COR-L47 (cell line): ENCODE measurements at regions not wholly inside any gene's neighbourhood (a gene's known extent, or its start where the extent isn't known, plus 50 kb on each side); places are given as distances from the start of the nearest gene placed in this dataset.
"Not testable (repeated sequence)": the region's sequence is repeated elsewhere in the genome, so short reads cannot be mapped to it uniquely, and the experiment has no call there.

Experiments
- DNase-seq: peaks from one replicate; lab custom pipeline; 2025; lab: John Stamatoyannopoulos, UW

DNA sequence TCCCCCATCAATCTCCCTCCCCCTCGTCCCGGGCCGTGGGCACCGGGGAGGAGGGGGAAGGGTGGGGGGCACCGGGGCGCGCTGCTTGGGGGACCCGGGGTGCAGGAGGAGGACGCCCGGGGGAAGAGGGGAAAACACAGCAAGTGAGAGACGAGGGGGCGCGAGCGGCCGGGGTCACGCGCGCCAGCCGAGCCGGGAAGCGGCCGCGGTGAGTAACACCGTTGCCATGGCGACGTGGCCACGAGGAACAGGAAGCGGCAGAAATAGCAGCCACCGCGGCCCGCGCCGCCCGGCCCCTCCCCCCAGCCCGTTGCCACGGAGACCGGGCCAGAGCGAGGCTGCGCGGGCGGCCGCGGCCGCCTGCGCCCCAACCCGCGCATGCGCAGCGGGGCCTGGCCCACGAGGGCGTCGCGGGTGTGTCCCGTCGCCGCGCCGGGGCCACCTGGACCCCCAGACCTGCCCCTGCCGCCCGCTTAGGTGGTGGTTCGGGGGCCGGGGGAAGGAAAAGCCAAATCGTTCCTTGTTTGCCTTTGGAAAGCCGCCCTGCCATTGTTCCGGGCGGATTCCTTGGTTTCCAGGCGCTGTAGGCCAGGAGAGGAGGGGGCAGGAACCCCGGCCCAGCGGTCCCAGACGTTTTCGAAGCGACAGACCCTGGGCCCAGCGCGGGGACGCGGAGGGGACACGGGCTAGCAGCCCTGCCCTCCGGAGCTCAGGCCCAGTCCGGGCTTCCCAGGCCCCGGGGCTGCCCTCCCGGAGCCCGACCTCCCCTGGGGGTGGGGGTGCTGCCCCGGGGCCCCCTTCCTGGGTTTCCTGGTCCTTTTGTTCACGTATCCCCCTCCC lies 207.1 kb downstream of the C9orf50 start:
- DNase-seq = peak; percentile 98

DNA sequence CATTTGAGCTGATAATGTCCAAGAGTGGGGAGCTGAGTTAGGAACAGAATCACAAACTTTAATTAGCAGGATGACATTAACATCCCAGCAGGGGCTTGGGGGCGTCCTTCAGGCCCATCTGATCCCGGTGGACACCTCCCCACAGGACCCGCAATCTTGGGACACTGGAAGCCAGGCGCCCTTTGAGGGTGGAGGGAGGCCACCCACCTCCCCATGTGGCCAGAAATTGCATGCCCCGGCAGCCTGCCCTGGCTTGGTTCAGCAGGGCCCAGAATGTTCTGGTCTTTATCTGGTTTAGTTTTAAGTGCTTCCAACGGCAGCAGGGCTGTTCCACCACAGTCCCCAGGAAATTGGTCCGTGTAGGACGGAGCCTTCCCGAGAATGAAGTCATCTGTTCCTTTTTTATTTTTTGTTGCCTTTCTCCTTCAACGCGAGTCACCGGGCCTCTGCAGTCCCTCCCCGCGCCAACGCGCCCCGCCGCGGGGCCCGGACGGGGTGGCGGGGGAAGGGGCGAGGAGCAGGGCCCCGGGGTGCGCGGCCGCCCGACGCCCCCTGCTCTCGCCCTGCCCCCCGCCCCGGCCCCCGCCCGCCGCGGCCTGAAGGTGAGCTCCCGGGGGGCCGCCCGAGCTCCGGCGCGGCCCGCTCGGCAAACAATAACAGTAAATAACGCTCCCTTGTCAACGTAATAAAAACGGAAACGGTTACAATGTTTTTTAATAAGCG lies 207.9 kb downstream of the C9orf50 start:
- peak; percentile 72 for DNase-seq

DNA sequence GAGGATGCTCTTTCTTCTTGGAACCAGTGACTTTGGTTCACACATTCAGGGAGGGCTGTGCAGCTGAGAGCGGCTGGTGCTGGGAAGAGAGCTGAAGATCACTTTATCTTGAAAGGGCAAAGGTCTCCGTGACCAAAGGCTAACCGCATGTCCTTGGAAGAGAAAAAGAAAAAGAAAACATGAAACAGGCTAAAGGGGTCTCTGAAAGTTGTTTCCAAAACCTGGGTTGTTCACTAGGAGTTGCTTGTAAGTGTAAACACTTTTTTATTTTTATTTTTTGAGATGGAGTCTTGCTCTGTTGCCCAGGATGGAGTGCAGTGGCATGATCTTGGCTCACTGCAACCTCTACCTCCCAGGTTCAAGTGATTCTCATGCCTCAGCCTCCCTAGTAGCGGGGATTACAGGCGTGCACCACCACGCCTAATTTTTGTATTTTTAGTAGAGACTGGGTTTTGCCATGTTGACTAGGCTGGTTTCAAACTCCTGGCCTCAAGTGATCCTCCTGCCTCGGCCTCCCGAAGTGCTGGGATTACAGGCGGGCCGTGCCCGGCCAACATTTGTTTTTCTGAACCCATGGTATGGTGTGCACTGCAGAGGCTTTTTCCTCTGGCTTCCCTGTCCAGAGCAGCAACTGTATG lies 208.6 kb downstream of the C9orf50 start:
- not testable (repeated sequence) for DNase-seq

DNA sequence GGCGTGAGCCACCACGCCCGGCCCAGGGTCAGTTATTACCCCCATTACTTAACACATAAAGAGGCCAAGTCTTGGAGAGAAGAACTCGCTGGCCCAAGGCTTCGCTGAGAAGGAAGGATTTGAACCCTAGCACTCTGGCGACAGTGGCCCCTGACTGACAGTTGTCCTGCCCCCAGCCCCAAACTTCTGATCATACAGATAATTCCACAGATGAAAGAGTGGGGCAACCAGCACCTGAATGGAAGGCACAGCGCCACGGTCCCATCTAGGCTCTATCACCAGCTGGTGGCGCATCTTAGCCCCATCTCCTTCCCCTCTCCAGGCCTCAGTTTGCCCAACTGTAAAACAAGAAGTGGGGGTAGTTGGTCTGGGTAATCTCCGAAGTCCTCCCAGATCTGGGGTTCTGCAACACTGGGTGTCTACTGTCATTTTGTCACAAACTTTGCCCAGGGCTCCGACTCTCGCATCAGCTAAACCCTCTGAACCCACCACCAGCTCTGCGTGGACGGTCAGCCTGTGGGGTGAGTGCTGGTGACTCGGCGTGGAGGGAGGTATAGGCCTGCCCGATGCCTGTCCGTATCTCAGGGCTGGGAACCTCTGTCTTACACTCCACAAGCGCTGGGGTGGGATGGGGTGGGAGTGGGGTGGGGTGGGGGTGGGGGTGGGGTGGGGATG lies 209.3 kb downstream of the C9orf50 start:
- no peak for DNase-seq

DNA sequence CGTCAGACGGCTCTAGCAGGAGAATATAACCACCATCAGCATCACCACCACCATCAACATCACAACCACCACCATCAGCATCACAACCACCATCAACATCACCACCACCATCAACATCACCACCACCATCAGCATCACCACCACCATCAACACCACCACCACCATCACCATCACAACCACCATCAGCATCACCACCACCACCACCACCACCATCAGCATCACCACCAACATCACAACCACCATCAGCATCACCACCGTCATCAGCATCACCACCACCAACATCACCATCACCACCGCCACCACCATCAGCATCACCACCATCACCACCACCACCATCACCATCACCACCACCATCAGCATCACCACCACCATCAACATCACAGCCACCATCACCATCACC lies 210.7 kb downstream of the C9orf50 start:
- no peak for DNase-seq

DNA sequence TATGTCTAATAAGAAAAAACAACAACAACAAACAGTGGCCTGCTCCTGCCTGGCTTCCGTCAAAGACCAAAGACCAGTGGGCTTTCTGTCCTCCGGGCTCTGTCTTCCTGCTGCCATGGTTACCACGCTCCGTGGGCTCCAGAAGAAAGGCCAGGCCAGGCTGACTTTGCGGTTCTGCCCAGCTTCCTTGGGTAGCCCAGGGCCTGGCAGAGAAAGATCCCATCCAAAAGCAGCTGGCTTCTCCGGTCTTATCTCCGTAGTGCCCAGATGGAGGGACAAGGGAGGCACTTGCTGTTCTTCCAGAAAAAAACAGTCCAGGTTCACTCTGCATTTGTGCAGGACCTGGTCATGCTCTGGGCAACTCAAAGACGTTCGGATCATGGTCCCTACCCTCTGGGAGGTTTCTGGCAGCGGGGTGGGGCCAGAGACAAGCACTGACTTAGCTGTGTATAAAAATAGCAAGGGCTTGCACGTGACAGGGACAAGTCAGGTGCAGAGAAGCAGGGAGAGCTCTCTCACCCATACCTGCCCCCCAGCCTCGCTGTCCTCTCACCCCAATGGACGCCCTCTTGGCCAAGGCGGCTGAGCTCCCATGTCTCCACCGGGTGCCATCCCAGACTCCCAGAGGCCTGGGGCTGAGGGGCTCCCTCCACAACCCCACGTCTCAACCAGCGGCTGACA lies 212.2 kb downstream of the C9orf50 start:
- no peak for DNase-seq

DNA sequence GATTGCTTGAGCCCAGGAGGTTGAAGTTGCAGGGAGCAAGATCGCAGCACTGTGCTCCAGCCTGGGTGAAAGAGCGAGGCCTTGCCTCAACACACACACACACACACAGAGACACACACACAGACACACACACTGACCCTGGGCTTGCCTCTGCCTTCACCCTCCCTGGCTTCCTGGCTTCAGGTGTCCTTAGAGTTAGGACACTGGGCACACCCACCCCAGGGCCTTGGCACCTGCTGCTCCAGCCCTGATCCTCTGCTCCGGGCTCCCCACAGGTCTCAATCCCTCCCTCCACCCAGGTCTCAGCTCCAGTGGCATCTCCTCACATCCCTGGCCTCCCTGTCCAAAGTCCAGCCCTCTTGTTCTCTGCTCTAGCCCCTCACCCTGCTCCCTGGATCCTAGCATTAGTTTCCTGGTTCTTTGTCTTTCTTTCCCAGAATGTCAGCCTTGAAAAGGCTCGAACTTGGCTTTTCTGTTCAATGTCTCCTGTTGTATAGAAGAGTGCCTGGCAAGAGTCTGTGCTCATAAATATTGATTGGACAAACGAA lies 212.9 kb downstream of the C9orf50 start:
- no peak for DNase-seq

DNA sequence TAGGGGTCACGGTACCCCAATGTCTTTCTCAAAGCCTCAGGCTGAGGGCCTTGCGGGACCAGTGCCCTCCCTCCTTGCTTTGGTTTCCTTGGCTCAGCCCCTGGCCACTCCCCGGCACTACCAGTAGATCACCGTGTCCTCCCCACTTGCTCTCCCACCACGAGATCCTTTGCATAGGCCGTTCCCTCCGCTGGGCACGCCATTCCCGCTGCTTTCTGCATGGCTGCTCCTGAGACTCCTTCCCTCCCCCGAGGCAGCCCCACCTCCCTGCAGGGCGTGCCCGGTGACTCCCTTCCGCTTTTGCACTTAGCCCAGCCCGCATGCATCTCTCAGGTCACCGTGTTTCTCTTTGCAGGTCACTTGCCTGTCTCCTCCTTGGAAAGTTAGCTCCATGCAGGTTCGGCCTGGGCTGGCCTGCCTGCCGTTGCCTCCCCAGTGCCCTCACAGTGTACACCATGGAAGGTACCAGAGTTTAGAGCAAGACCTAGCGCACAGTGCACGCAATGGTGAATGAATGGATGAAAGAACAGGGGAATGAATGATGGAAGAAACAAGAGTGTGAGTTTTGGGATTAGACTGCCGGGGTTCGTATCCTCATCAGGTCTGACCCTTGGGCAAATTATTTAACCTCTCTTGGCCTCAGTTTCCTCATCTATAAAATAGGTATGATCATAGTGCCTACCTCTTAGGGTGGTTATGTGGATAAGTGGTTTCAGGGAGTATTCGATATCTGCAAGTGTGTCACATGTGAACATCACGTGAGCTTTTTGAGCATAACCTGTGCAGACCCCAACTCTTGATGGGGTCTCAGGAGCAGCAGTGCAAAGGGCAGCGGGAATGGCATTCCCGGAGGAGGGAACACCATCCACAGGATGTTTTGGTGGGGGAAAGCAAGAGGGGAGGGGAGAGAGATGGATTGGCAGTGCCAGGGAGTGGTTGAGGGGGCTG lies 214.3 kb downstream of the C9orf50 start:
- no peak for DNase-seq

DNA sequence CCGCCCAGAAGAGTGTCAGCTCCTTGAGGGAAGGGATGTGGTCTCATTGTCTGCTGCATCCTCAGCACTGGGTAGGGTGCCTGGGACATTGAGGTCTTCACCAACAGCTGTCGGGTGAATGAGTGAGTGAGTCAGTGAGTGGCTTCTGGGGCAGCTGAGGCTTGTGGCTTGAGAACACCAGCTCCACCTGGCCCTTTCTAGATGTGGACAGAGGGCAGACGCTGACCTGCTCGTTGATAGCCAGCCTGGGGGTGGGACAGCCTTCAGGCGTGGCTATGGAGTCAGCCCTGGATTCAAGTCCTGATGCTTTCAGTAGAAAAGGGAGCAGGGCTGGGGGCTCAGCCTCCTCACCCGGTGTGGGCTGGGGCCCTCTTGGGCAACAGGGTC lies 215.1 kb downstream of the C9orf50 start:
- DNase-seq = no peak

DNA sequence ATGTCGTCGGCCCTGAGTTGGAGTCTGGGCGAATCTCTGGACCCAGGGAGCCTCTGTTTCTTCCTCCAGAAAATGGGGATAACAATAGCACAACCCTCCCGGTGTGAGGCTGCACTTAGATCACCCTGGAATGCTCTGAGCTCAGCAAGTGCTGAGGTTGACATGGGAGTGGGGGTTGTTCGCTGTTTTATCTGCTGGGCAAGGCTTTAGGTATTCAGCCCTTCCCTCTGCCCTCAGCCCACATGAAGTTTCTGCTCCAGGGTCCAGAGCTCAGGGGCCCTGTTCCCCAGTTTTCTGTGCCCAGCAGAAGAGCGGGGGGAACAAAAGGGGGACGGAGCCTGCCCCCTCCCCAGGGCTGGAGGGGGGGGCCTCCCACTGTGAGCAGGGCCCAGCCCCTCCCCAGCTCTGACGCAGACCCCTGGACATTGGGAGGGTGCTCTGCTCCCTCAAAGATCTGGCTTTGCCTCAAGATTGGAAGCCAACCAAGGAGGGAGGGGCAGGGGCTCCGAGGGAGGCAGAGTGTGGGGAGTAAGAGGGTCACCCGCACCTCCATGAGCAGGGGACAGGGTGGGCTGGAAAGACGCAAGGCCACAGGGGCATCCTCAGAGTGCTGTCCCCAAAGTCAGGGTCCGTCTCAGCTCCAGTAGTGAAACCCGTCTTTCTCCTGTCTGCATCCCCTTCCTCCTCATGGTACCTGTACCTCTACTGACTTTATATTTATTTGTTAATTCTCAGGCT lies 215.6 kb downstream of the C9orf50 start:
- DNase-seq = no peak

DNA sequence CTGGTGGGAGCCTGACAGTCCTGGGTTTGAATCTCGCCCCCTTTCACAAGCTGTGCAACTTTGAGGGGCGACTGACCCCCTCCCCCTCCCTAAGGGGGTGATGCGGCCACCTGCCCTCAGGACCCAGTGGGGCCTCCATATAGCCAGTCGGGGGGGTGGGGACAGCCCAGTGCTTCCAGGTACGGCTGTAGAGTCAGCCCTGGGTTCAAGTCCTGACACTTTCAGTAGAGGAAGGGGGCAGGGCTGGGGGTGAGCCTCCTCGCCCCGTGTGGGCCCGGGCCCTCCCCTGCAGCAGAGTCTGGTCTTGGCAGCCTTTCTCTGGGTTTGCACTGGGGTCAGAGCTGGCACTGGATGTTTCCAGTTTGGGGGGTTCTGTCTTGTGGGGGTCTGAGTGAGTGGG lies 216.3 kb downstream of the C9orf50 start:
- no peak for DNase-seq

DNA sequence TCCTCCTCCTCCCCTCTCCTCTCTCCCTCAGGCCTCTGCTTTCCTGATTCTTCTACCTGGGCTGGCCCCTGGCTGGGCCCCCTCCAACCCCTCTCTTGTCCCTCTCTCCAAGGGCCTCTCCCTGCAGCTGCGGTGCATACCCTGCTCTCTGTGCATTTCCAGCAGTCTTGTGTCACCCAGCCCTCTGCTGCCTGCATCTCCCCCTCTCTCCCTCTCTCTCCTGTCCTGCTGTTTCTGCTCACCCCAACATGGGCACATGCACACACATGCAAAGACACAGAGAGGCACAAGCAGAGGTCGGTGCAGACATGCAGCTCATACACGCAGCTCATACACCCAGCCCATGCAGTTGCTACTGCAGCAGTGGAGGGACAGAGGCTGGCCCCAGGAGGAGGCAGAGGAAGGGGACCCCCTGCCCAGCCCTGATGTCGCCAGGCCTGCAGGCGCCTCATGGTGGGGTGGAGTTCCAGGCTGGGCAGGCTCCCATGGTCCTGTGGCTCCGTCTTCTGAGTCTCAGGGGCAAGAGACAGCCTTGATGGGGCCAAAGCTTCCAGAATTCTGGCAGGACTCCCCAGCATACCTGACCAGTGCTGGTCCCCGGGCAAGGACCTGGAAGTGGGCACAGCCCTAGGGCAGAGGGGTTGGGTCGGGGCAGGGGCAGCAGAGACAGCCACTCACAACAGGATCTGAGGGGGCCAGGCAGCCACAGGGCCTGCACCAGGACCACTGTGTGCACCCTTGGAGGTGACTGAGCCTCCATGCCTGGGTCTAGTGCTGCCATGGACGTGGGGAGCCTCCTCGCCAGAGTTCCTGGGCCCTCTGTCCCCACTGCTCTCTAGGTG lies 216.9 kb downstream of the C9orf50 start:
- DNase-seq = no peak

DNA sequence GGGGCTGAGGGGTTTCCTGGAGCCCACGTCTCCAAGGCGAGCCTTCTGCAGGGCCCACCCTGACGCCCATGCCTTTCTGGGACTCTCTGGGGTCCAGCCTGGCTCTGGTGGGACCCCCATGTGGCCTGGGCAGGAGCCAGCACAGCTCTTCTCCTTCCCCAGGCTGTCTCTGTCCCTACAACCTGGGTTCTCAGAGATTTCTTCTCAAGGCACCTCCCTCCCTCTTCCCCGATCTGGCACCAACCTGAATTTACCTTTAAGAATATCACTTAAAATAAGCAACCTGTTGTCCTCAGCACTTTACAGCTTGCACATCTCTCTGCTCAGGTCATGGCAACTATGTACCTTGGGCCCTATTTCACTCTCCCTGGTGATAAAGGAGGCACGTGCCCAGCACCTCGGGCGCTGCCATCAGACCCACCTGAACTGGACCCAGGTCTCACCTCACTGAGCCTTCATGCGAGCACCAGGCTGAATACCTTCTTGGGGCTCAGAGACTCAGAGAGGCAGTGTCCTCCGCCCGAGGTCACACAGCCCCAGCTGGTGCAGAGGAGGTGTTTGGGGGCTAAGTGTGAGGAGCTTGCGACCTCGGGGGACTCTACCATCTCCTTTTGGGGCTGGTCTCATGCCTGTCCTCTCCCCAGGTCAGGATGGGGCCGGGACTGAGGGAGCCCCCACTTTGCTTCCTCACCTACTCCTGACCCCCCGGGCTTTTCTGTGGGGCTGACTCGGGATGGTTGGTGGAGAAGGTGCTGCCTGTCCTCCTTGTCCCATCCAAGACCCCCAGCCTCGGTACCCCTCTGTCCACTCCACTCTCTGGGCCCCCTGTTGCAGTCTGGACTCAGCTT lies 217.7 kb downstream of the C9orf50 start:
- no peak for DNase-seq

DNA sequence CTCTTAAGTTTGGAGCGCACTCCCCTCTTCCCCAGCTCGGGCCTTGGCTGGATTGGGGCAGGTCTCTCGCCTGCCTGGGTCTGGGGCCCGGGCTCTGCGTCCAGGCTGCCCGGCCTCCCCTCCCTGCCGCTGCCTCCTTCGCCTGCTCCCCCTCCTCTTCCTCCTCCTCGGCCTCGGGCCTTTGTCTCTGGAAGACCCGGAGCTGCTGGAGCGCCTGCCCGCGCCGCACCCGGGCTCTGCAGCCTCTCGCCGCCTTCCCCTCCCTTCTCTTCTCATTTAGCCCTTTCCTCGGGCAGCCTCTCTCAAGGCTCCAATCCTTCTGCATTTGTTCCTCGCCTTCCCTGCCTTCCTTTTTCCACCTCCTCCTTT lies 218.5 kb downstream of the C9orf50 start:
- no peak for DNase-seq

DNA sequence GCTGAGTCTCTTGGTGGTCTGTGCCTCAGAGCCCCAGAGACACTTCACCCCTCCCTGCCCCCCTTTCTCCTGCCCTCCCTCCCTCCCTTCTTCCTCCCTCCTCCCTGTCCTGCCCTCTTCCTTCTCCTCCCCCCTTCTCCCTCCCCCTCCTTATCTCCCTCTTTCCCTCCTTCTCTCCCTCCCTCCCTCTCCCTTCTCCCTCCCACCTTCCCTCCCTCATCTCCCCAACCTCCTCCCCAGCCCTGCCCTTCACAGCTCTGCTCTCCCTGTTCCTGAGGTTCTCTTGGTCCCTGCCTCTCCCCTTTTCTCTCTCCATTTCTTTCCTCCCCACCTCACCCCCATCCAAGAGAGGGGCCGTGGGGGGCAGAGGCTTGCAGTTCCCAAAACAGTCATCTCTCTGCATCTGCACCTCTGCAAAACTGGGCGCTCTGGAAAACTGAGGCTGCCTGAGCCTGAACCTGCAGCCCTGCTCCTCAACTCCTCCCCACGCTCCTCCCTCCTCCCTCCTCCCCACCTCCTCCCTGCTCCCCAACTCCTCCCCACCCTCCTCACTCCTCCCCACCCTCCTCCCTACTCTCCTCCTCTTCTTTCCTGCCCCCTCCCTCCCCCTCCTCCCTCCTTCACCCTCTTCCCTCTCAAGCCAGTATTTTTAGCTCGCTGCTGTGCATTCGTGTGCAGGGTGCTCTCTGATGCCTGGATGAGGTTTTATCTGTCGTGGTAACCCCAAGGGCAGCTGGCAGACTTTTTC lies 219.1 kb downstream of the C9orf50 start:
- DNase-seq = no peak

DNA sequence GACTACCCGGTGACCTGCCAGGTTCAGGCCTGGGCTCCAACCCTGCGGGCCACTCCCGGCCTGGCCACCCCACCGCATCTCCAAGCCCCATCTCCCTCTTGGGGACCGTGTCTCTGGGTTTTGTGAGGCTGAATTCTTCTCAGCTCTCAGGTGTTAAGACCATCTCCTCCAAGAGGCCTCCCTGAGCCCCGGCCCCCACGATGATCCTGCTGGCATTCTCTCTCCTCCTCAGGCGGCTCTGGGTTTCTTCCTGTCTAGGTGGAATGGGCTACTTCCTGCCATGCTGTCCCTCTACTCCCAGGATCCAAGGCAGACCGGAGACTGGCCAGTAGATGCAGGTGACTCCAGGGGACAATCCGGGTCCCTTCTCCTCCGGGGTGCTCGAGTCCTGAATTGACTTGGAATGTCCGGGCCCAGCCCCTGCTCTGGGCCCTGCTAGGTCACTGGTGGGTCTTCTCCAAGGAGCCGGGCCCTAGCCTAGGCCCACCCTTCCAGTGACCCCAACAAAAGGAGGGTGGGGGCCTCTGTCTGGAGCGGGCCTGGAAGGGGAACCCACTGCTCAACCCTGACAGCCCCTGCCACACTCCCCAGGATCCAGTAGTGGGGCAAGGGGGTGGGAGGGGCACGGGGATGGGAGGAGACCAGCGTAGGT lies 219.8 kb downstream of the C9orf50 start:
- no peak for DNase-seq
